HG03521 (cell line): ENCODE measurements at regions not wholly inside any gene's neighbourhood (a gene's known extent, or its start where the extent isn't known, plus 50 kb on each side); places are given as distances from the start of the nearest gene placed in this dataset.

Source experiments
- ATAC-seq: cut with Tn5 transposase; IDR thresholded peaks from one replicate; pipeline ENCODE4 v1.9.1; 2021; ENCODE audit warnings: mild to moderate bottlenecking, moderate library complexity; ENCODE audit not compliant: unreplicated experiment

- ATAC-seq: no peak
These were observed 373.2 kb upstream of the TNRC6C start for GRCh38 chr17:77585142-77585860.

GRCh38 chr17:77590951-77591735, 367.4 kb upstream of the TNRC6C start:
- ATAC-seq: no peak

- no peak for ATAC-seq
These were observed 366.2 kb upstream of the TNRC6C start for GRCh38 chr17:77592106-77592865.

- no peak for ATAC-seq
These were observed 365.4 kb upstream of the TNRC6C start for GRCh38 chr17:77593081-77593480.

- no peak for ATAC-seq
These were observed 363.9 kb upstream of the TNRC6C start for GRCh38 chr17:77594416-77595209.

GRCh38 chr17:77596491-77597417, 361.7 kb upstream of the TNRC6C start:
- ATAC-seq: no peak

GRCh38 chr17:77597418-77598240, 360.9 kb upstream of the TNRC6C start:
- no peak for ATAC-seq

GRCh38 chr17:77598241-77598620, 360.3 kb upstream of the TNRC6C start:
- no peak for ATAC-seq

GRCh38 chr17:77599699-77600098, 358.8 kb upstream of the TNRC6C start:
- no peak for ATAC-seq

- ATAC-seq: no peak
These were observed 358.2 kb upstream of the TNRC6C start for GRCh38 chr17:77600346-77600745.

GRCh38 chr17:77601054-77601979, 357.2 kb upstream of the TNRC6C start:
- no peak for ATAC-seq

- ATAC-seq: no peak
These were observed 356.3 kb upstream of the TNRC6C start for GRCh38 chr17:77602062-77602746.

- no peak for ATAC-seq
These were observed 355.4 kb upstream of the TNRC6C start for GRCh38 chr17:77602883-77603640.

- no peak for ATAC-seq
These were observed 354.1 kb upstream of the TNRC6C start for GRCh38 chr17:77604301-77604972.

- ATAC-seq: no peak
These were observed 353.6 kb upstream of the TNRC6C start for GRCh38 chr17:77604973-77605313.
